Posterior vena cava (tissue), 2 donors: ENCODE measurements at regions not wholly inside any gene's neighbourhood (a gene's known extent, or its start where the extent isn't known, plus 50 kb on each side); places are given as distances from the start of the nearest gene placed in this dataset.

Experiments
- DNase-seq: peaks from one replicate; pipeline ENCODE4 v3.0.0-alpha.2; 2020; ENCODE audit warnings: low spot score
- intact Hi-C, 2 donors: fragments of 100-400 bp; cut with DNase I; formaldehyde crosslinking; loops; one replicate each; pipeline versions ENCODE4 v1.14.1 to v1.14.2; 2022 to 2023
- donor health status: DM: yes; HTN: yes; CAD: no.
- donor health status: DM: yes; HTN: yes; CAD: no.

DNA sequence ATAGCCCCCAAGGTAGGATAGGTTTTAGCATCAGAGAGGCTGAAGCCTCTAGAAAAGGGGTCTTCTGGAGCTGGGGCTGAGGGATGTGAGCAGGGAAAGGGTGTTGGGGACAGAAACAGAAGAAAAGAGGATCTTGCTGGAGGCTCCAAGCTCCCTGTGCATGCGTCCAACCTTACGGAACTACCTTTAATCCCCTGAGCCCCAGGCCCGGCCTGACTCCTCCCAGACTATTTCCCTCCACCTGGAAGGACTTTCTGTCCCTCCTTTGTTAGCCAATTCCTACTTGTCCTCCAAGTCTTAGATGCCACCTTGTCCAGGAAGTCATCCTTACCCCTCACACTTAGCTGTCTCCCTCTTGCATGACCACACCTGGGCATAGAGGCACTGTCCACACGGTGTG is 50.0 kb upstream of the VPS8 start:
- intact Hi-C loops: no loop called here
- DNase-seq: peak; percentile 25
